ENCODE measurements at regions not wholly inside any gene's neighbourhood (a gene's known extent, or its start where the extent isn't known, plus 50 kb on each side); places are given as distances from the start of the nearest gene placed in this dataset.

DNA sequence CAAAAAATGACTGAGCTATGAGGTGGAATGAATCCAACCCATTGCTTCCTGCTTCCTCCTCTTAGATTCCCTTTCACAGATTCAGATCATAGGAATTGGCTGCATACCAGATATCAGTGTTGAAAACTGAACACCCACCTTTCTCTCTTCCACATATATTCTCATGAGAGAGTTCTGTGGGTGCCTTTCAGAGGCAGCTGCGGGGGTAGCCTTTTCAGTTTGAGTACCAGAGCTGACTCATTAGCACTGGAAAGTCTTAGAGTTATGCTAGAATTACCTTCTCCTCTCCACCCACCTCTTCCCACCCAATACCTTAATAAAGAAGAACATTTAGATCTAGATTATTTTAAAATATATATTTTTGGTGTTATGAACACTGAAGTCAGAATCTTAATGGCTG lies 495.4 kb upstream of the SEL1L start:
- TF ChIP-seq, protein P1, sequence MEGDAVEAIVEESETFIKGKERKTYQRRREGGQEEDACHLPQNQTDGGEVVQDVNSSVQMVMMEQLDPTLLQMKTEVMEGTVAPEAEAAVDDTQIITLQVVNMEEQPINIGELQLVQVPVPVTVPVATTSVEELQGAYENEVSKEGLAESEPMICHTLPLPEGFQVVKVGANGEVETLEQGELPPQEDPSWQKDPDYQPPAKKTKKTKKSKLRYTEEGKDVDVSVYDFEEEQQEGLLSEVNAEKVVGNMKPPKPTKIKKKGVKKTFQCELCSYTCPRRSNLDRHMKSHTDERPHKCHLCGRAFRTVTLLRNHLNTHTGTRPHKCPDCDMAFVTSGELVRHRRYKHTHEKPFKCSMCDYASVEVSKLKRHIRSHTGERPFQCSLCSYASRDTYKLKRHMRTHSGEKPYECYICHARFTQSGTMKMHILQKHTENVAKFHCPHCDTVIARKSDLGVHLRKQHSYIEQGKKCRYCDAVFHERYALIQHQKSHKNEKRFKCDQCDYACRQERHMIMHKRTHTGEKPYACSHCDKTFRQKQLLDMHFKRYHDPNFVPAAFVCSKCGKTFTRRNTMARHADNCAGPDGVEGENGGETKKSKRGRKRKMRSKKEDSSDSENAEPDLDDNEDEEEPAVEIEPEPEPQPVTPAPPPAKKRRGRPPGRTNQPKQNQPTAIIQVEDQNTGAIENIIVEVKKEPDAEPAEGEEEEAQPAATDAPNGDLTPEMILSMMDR (IDR thresholded peaks at IDR 0.05; ENCODE audit: low read length): no peak
- TF ChIP-seq EZH2 (IDR thresholded peaks at IDR 0.05; ENCODE audit: borderline replicate concordance, low read length): no peak
